GM12892 (cell line): ENCODE measurements at regions not wholly inside any gene's neighbourhood (a gene's known extent, or its start where the extent isn't known, plus 50 kb on each side); places are given as distances from the start of the nearest gene placed in this dataset.

ENCODE experiments used
- POLR2A ChIP-seq: IDR thresholded peaks from 2 replicates; pipeline ENCODE4 v1.6.1; 2011; ENCODE audit warnings: low read depth, low read length, control low read depth
- POLR2AphosphoS5 ChIP-seq: IDR thresholded peaks from 2 replicates; pipeline ENCODE4 v1.6.1; 2011; ENCODE audit warnings: low read depth, low read length, control low read depth
- TAF1 ChIP-seq: IDR thresholded peaks from 2 replicates; pipeline ENCODE4 v1.6.1; 2011; ENCODE audit warnings: low read depth, mild to moderate bottlenecking, control low read depth, low read length, borderline replicate concordance

DNA sequence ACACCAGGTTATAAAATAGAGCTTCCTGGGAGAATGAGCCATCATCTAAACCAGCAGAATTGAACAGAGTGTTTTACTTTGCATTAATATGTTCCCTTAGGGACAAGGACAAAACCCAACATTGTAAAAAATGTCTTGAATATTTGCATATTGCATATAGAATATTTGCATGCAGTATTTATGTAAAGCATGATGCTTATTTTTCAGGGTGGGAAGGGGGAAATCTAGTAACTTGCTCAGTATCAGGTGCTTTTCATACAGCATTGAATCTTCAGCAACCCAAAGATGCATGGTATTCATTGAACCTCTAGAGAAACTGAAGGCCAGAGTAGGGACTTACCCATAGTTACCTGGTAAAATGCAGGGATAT is 409.2 kb upstream of the ZMIZ1 start:
- TF ChIP-seq POLR2A: no peak
- TF ChIP-seq POLR2AphosphoS5: no peak
- no peak for TF ChIP-seq TAF1
